ENCODE measurements at regions not wholly inside any gene's neighbourhood (a gene's known extent, or its start where the extent isn't known, plus 50 kb on each side); places are given as distances from the start of the nearest gene placed in this dataset.

DNA sequence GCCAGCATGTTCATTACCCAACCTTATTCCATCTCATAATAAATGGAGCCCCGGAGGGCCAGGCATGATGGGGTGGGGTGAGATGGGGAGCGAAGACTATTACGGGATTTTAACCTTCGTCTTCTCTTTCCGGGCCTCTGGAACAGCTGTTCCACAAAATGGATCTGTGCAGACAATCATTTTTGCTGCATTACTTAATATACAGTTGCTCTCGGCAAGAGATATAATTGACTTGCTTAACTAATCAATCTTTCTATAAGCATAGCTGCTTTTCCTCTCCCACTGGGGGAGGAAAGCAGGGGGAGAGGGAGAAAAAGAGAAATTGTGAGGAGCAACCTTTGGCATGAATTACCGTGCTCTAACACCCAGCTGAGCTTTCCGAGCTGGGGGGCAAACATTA lies 440.4 kb downstream of the BUD13 start:
- TF ChIP-seq, protein P1, sequence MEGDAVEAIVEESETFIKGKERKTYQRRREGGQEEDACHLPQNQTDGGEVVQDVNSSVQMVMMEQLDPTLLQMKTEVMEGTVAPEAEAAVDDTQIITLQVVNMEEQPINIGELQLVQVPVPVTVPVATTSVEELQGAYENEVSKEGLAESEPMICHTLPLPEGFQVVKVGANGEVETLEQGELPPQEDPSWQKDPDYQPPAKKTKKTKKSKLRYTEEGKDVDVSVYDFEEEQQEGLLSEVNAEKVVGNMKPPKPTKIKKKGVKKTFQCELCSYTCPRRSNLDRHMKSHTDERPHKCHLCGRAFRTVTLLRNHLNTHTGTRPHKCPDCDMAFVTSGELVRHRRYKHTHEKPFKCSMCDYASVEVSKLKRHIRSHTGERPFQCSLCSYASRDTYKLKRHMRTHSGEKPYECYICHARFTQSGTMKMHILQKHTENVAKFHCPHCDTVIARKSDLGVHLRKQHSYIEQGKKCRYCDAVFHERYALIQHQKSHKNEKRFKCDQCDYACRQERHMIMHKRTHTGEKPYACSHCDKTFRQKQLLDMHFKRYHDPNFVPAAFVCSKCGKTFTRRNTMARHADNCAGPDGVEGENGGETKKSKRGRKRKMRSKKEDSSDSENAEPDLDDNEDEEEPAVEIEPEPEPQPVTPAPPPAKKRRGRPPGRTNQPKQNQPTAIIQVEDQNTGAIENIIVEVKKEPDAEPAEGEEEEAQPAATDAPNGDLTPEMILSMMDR (IDR thresholded peaks at IDR 0.05; ENCODE audit: low read depth, low read length, poor library complexity, severe bottlenecking) = no peak
- TF ChIP-seq EZH2phosphoT487 (IDR thresholded peaks at IDR 0.05; ENCODE audit: borderline replicate concordance, low read length) = no peak
- H3K27me3 ChIP-seq (ENCODE audit: control insufficient read depth, low read length) = 0 out of 2 replicates have a peak, but pooled peaks cover 2% of the 10 kb centered on the region
- H3K9me3 ChIP-seq (ENCODE audit: control insufficient read depth, insufficient read depth, low read length) = no peaks in the 10 kb centered on the region
- H4K20me1 ChIP-seq (ENCODE audit: control insufficient read depth, insufficient read depth, low read depth, low read length) = no peaks in the 10 kb centered on the region
- H3K27ac ChIP-seq (ENCODE audit: low read depth, low read length) = no peak overlapping the region
- H3K4me2 ChIP-seq (ENCODE audit: low read length) = no peak overlapping the region
- no peaks in the 10 kb centered on the region for H3F3A ChIP-seq (ENCODE audit: control insufficient read depth, insufficient read depth)
- no peaks in the 10 kb centered on the region for H3K9me2 ChIP-seq (replicated peaks; ENCODE audit: control insufficient read depth, low read length)
- no peaks in the 10 kb centered on the region for H3K36me3 ChIP-seq (ENCODE audit: control insufficient read depth, low read length)
- no peaks in the 10 kb centered on the region for H3K4me1 ChIP-seq (ENCODE audit: control insufficient read depth, low read length)
- H3K79me2 ChIP-seq (ENCODE audit: control insufficient read depth, low read length) = no peaks in the 10 kb centered on the region
- no peak overlapping the region for H3K4me3 ChIP-seq (ENCODE audit: low read length)

- Histone ChIP-seq H3K4me3 (ENCODE audit: low read length) (no peak overlapping the region), H3K9me3 (ENCODE audit: control insufficient read depth, insufficient read depth, low read length) (no peaks in the 10 kb centered on the region), H3K79me2 (ENCODE audit: control insufficient read depth, low read length) (no peaks in the 10 kb centered on the region), H4K20me1 (ENCODE audit: control insufficient read depth, insufficient read depth, low read depth, low read length) (no peaks in the 10 kb centered on the region), H3K27ac (ENCODE audit: low read depth, low read length) (no peak overlapping the region), H3K36me3 (ENCODE audit: control insufficient read depth, low read length) (no peaks in the 10 kb centered on the region), H3F3A (ENCODE audit: control insufficient read depth, insufficient read depth) (no peaks in the 10 kb centered on the region), H3K4me1 (ENCODE audit: control insufficient read depth, low read length) (no peaks in the 10 kb centered on the region), H3K4me2 (ENCODE audit: low read length) (no peak overlapping the region), H3K9me2 (replicated peaks; ENCODE audit: control insufficient read depth, low read length) (no peaks in the 10 kb centered on the region), H3K27me3 (ENCODE audit: control insufficient read depth, low read length) (0 out of 2 replicates have a peak, but pooled peaks cover 2% of the 10 kb centered on the region)
- TF ChIP-seq, protein P1 (IDR thresholded peaks at IDR 0.05; ENCODE audit: low read depth, low read length, poor library complexity, severe bottlenecking) = no peak
- no peak for TF ChIP-seq EZH2phosphoT487 (IDR thresholded peaks at IDR 0.05; ENCODE audit: borderline replicate concordance, low read length)
These were observed 441.4 kb downstream of the BUD13 start for GRCh38 chr11:116331381-116331780.

- no peak overlapping the region for H3K4me3 ChIP-seq (ENCODE audit: low read length)
- H3K79me2 ChIP-seq (ENCODE audit: control insufficient read depth, low read length) = no peaks in the 10 kb centered on the region
- H3K4me2 ChIP-seq (ENCODE audit: low read length) = no peak overlapping the region
- H3K27me3 ChIP-seq (ENCODE audit: control insufficient read depth, low read length) = 0 out of 2 replicates have a peak, but pooled peaks cover 2% of the 10 kb centered on the region
- H3K4me1 ChIP-seq (ENCODE audit: control insufficient read depth, low read length) = no peaks in the 10 kb centered on the region
- no peaks in the 10 kb centered on the region for H3K36me3 ChIP-seq (ENCODE audit: control insufficient read depth, low read length)
- no peak overlapping the region for H3K27ac ChIP-seq (ENCODE audit: low read depth, low read length)
- no peaks in the 10 kb centered on the region for H3F3A ChIP-seq (ENCODE audit: control insufficient read depth, insufficient read depth)
- H3K9me3 ChIP-seq (ENCODE audit: control insufficient read depth, insufficient read depth, low read length) = no peaks in the 10 kb centered on the region
- H4K20me1 ChIP-seq (ENCODE audit: control insufficient read depth, insufficient read depth, low read depth, low read length) = no peaks in the 10 kb centered on the region
- no peaks in the 10 kb centered on the region for H3K9me2 ChIP-seq (replicated peaks; ENCODE audit: control insufficient read depth, low read length)
- TF ChIP-seq, protein P1 (IDR thresholded peaks at IDR 0.05; ENCODE audit: low read depth, low read length, poor library complexity, severe bottlenecking) = no peak
- no peak for TF ChIP-seq EZH2phosphoT487 (IDR thresholded peaks at IDR 0.05; ENCODE audit: borderline replicate concordance, low read length)
These were observed 442.2 kb downstream of the BUD13 start for GRCh38 chr11:116330439-116331185.

All from DOHH2 (cell line).